ENCODE measurements at regions not wholly inside any gene's neighbourhood (a gene's known extent, or its start where the extent isn't known, plus 50 kb on each side); places are given as distances from the start of the nearest gene placed in this dataset.

GRCh38 chr17:71071837-71072236 lies 902.5 kb downstream of the KCNJ2 start:
- Histone ChIP-seq H3K27ac (peak overlapping the region; percentile 61 to 79), H3K4me1 (peaks cover 7% of the 10 kb centered on the region; the same call in 2 of the 3 replicates), H3K9me3 (no peaks in the 10 kb centered on the region), H3K4me2 (peak overlapping the region; percentile 65), H3K4me3 (no peak overlapping the region)
- ChIA-PET POLR2A (no interaction called here), CTCF (no interaction called here)
- 1% methylated on average over 10 of the region's 10 CpGs for WGBS (ENCODE audit: missing lambda C conversion rate)
- peak; percentile 100 for ATAC-seq
- peak; percentile 88 for TF ChIP-seq JUNB (IDR thresholded peaks at IDR 0.05)
- TF ChIP-seq GATA3 (IDR thresholded peaks at IDR 0.05; ENCODE audit: borderline replicate concordance), result no peak
- peak; percentile 95 for TF ChIP-seq FOSL2 (IDR thresholded peaks at IDR 0.05)
- peak; percentile 99 for TF ChIP-seq FOSL2 (CRISPR knock-in tag; IDR thresholded peaks at IDR 0.05)
- no peak for TF ChIP-seq SREBF2 (IDR thresholded peaks at IDR 0.05)
- peak in 1 of 2 experiments; percentile 42; a peak in 1 of 5 replicates for TF ChIP-seq JUN (IDR thresholded peaks at IDR 0.05)
- no peak for TF ChIP-seq HEYL (CRISPR knock-in tag; IDR thresholded peaks at IDR 0.05)
- TF ChIP-seq EP300 (IDR thresholded peaks at IDR 0.05), result no peak
- TF ChIP-seq MAX (IDR thresholded peaks at IDR 0.05), result peak; percentile 59; the same call in 1 of the 2 replicates
- no peak for TF ChIP-seq ZC3H11A (IDR thresholded peaks at IDR 0.05)
- peak; percentile 83 to 92 for DNase-seq (ENCODE audit: low read depth in 1 of 2, low spot score in 1 of 2)
- FAIRE-seq, result peak; percentile 99

- Histone ChIP-seq H3K4me1 (no peaks in the 10 kb centered on the region), H3K4me3 (no peak overlapping the region), H3K27ac (no peak overlapping the region), H3K9me3 (no peaks in the 10 kb centered on the region), H3K4me2 (no peak overlapping the region)
- DNase-seq (ENCODE audit: low read depth in 1 of 2, low spot score in 1 of 2) (no peak), ATAC-seq (no peak), FAIRE-seq (no peak)
- POLR2A ChIA-PET, result no interaction called here
- CTCF ChIA-PET, result interaction anchor here (0.7 kb wide), 1 partner anchor 392 kb away, joined by 3 read pairs; no protein-coding TSS in a partner anchor
- TF ChIP-seq RARB (CRISPR knock-in tag; IDR thresholded peaks at IDR 0.05), result no peak
- no peak for TF ChIP-seq ZNF302 (CRISPR knock-in tag; IDR thresholded peaks at IDR 0.05)
- TF ChIP-seq NPAS2 (CRISPR knock-in tag; IDR thresholded peaks at IDR 0.05; ENCODE audit: borderline replicate concordance), result no peak
- TF ChIP-seq CEBPB (IDR thresholded peaks at IDR 0.05), result no peak
- TF ChIP-seq RAD21 (conservative IDR thresholded peaks at IDR 0.05 in 1 of 2, IDR thresholded peaks at IDR 0.05 in 1 of 2), result no peak
- no peak for TF ChIP-seq PBX3 (IDR thresholded peaks at IDR 0.05)
- WGBS (ENCODE audit: missing lambda C conversion rate), result 62% methylated on average over 11 of the region's 11 CpGs
Observed at GRCh38 chr17:71080937-71081336, 911.6 kb downstream of the KCNJ2 start.

- ChIA-PET POLR2A (no interaction called here), CTCF (interaction anchor here (0.7 kb wide), 1 partner anchor 392 kb away, joined by 3 read pairs; no protein-coding TSS in a partner anchor)
- H3K4me2 ChIP-seq, result no peak overlapping the region
- TF ChIP-seq MAFK (IDR thresholded peaks at IDR 0.05; ENCODE audit: partially characterized antibody), result peak; percentile 33
- TF ChIP-seq KDM5A (IDR thresholded peaks at IDR 0.05), result no peak
- no peaks in the 10 kb centered on the region for H3K9me3 ChIP-seq
- no peak for DNase-seq (ENCODE audit: low read depth in 1 of 2, low spot score in 1 of 2)
- H3K27ac ChIP-seq, result no peak overlapping the region
- H3K4me1 ChIP-seq, result no peaks in the 10 kb centered on the region
- no peak overlapping the region for H3K4me3 ChIP-seq
- ATAC-seq, result no peak
- no peak for FAIRE-seq
Observed at GRCh38 chr17:71081666-71082065, 912.3 kb downstream of the KCNJ2 start.

- FAIRE-seq, result peak; percentile 61
- TF ChIP-seq SMC3 (IDR thresholded peaks at IDR 0.05), result peak; percentile 51
- no peak for TF ChIP-seq MAX (IDR thresholded peaks at IDR 0.05)
- no peak for TF ChIP-seq FOXS1 (CRISPR knock-in tag; IDR thresholded peaks at IDR 0.05)
- peak; percentile 38; the same call in 2 of the 3 replicates for TF ChIP-seq CTCF (IDR thresholded peaks at IDR 0.05)
- peak; percentile 55 to 66; a peak in 4 of 5 replicates for TF ChIP-seq RAD21 (conservative IDR thresholded peaks at IDR 0.05 in 1 of 2, IDR thresholded peaks at IDR 0.05 in 1 of 2)
- TF ChIP-seq POLR2A (IDR thresholded peaks at IDR 0.05; ENCODE audit: low read length), result no peak
- no peak for TF ChIP-seq BHLHE40 (IDR thresholded peaks at IDR 0.05; ENCODE audit: low read depth, low read length)
- no peak for TF ChIP-seq FOSL2 (IDR thresholded peaks at IDR 0.05)
- TF ChIP-seq FOSL2 (CRISPR knock-in tag; IDR thresholded peaks at IDR 0.05), result no peak
- TF ChIP-seq ZNF302 (CRISPR knock-in tag; IDR thresholded peaks at IDR 0.05), result no peak
- TF ChIP-seq RNF2 (IDR thresholded peaks at IDR 0.05; ENCODE audit: borderline replicate concordance, low read depth), result no peak
- TF ChIP-seq ZFP36 (IDR thresholded peaks at IDR 0.05; ENCODE audit: borderline replicate concordance, partially characterized antibody), result no peak
- TF ChIP-seq PBX3 (IDR thresholded peaks at IDR 0.05), result no peak
- TF ChIP-seq EP300 (IDR thresholded peaks at IDR 0.05), result no peak
- H3K4me3 ChIP-seq, result no peak overlapping the region
- no peak overlapping the region for H3K4me2 ChIP-seq
- 22% methylated on average over 5 of the region's 5 CpGs for WGBS (ENCODE audit: missing lambda C conversion rate)
- ATAC-seq, result peak; percentile 80 to 82
- ChIA-PET CTCF (interaction anchor here (0.6 to 2.4 kb wide), 8 partner anchors 10 to 1910 kb away, joined by 3 to 11 read pairs (median 4); no protein-coding TSS in a partner anchor), POLR2A (no interaction called here)
- no peaks in the 10 kb centered on the region for H3K9me3 ChIP-seq
- no peaks in the 10 kb centered on the region for H3K4me1 ChIP-seq
- H3K27ac ChIP-seq, result no peak overlapping the region
- DNase-seq (ENCODE audit: low read depth in 1 of 2, low spot score in 1 of 2), result peak; percentile 20 to 63
Observed at GRCh38 chr17:71084219-71084618, 914.9 kb downstream of the KCNJ2 start.
